GM23338 (cell line): ENCODE measurements at regions not wholly inside any gene's neighbourhood (a gene's known extent, or its start where the extent isn't known, plus 50 kb on each side); places are given as distances from the start of the nearest gene placed in this dataset.

Source experiments
- ATAC-seq: fragments of 200-7000 bp; cut with Tn5 transposase; 3 replicates; pipeline ENCODE4 v1.9.1; 2020
- DNase-seq: peaks from one replicate; pipeline ENCODE4 v3.0.0-alpha.2; 2015; ENCODE audit warnings: low spot score
- H2AFZ ChIP-seq: fragments of 200-600 bp; sonication (generic); 2 replicates; pipeline ENCODE4 v1.8.0; 2016; ENCODE audit warnings: antibody characterized with exemption, mild to moderate bottlenecking, moderate library complexity
- H3F3A ChIP-seq: fragments of 200-600 bp; sonication (generic); replicated peaks from 2 replicates; pipeline ENCODE4 v1.8.0; 2017; ENCODE audit warnings: antibody characterized with exemption, mixed run types, low read depth
- H3K27ac ChIP-seq: fragments of 200-600 bp; sonication (generic); 2 replicates; pipeline ENCODE4 v1.6.1; 2016; ENCODE audit warnings: low read depth
- H3K27me3 ChIP-seq: fragments of 200-600 bp; sonication (generic); 2 replicates; pipeline ENCODE4 v1.8.0; 2016; ENCODE audit warnings: mild to moderate bottlenecking, mixed run types, moderate library complexity; ENCODE audit not compliant: insufficient read depth
- H3K36me3 ChIP-seq: fragments of 200-600 bp; sonication (generic); 2 replicates; pipeline ENCODE4 v1.8.0; 2016; ENCODE audit warnings: mild to moderate bottlenecking; ENCODE audit not compliant: insufficient read depth
- H3K4me1 ChIP-seq: fragments of 200-600 bp; sonication (generic); 2 replicates; pipeline ENCODE4 v1.8.0; 2016; ENCODE audit warnings: mild to moderate bottlenecking, moderate library complexity; ENCODE audit not compliant: insufficient read depth
- H3K4me2 ChIP-seq: fragments of 200-600 bp; sonication (generic); 2 replicates; pipeline ENCODE4 v1.7.1; 2017; ENCODE audit warnings: mixed run types
- H3K4me3 ChIP-seq: fragments of 200-600 bp; sonication (generic); 2 replicates; pipeline ENCODE4 v1.6.1; 2016; ENCODE audit warnings: mixed run types
- H3K79me2 ChIP-seq: fragments of 200-600 bp; sonication (generic); replicated peaks from 2 replicates; pipeline ENCODE4 v1.8.0; 2017; ENCODE audit warnings: mild to moderate bottlenecking; ENCODE audit not compliant: insufficient read depth
- H3K9me2 ChIP-seq: fragments of 200-600 bp; sonication (generic); 2 replicates; pipeline ENCODE4 v1.8.0; 2017; ENCODE audit not compliant: insufficient read depth
- H4K20me1 ChIP-seq: fragments of 200-600 bp; sonication (generic); replicated peaks from 2 replicates; pipeline ENCODE4 v1.8.0; 2017; ENCODE audit warnings: mild to moderate bottlenecking; ENCODE audit not compliant: insufficient read depth
- H3K27ac Mint-ChIP-seq: 2 replicates; pipeline ENCODE4 v1.8.0; 2020; ENCODE audit warnings: inconsistent platforms, mild to moderate bottlenecking, moderate library complexity, mixed read lengths
- H3K27me3 Mint-ChIP-seq: 3 replicates; pipeline ENCODE4 v1.8.0; 2022; ENCODE audit warnings: low read depth, mild to moderate bottlenecking, moderate library complexity, mixed read lengths, inconsistent platforms; ENCODE audit not compliant: insufficient read depth, poor library complexity
- H3K36me3 Mint-ChIP-seq: 3 replicates; pipeline ENCODE4 v1.8.0; 2021; ENCODE audit warnings: low read depth, mild to moderate bottlenecking, inconsistent platforms, moderate library complexity, mixed read lengths
- H3K4me1 Mint-ChIP-seq: 3 replicates; pipeline ENCODE4 v1.8.0; 2020; ENCODE audit warnings: mild to moderate bottlenecking, inconsistent platforms, mixed read lengths
- H3K4me3 Mint-ChIP-seq: 3 replicates; pipeline ENCODE4 v1.8.0; 2021; ENCODE audit warnings: moderate library complexity, mild to moderate bottlenecking, inconsistent platforms, mixed read lengths
- H3K9me3 Mint-ChIP-seq: 3 replicates; pipeline ENCODE4 v1.8.0; 2020; ENCODE audit warnings: moderate library complexity, mild to moderate bottlenecking, inconsistent platforms, mixed read lengths
- CREB1 ChIP-seq: fragments of 250-450 bp; sonication (Bioruptor Pico); IDR thresholded peaks from 2 replicates; pipeline ENCODE4 v1.5.0; 2020; ENCODE audit warnings: low read depth, mild to moderate bottlenecking, moderate library complexity
- EZH2 ChIP-seq: fragments of 200-600 bp; sonication (generic); IDR thresholded peaks from one replicate; pipeline ENCODE4 v1.8.0; 2017; ENCODE audit warnings: antibody characterized with exemption, mild to moderate bottlenecking, low read depth; ENCODE audit not compliant: unreplicated experiment
- EZH2phosphoT487 ChIP-seq: fragments of 200-600 bp; sonication (generic); IDR thresholded peaks from one replicate; pipeline ENCODE4 v1.8.1; 2018; ENCODE audit warnings: antibody characterized with exemption; ENCODE audit not compliant: unreplicated experiment
- JUNB ChIP-seq: IDR thresholded peaks from one replicate; pipeline ENCODE4 v1.6.1; 2016; ENCODE audit warnings: antibody characterized with exemption; ENCODE audit not compliant: unreplicated experiment
- NANOG ChIP-seq: IDR thresholded peaks from 2 replicates; pipeline ENCODE4 v1.6.1; 2016; ENCODE audit warnings: antibody characterized with exemption, borderline replicate concordance
- POLR2AphosphoS5 ChIP-seq: IDR thresholded peaks from 2 replicates; pipeline ENCODE4 v1.6.1; 2016; ENCODE audit warnings: antibody characterized with exemption, low read depth
- STAT1 ChIP-seq: IDR thresholded peaks from one replicate; pipeline ENCODE4 v1.6.1; 2016; ENCODE audit warnings: antibody characterized with exemption; ENCODE audit not compliant: unreplicated experiment
- ZNF114 ChIP-seq: fragments of 250-450 bp; sonication (Bioruptor Pico); IDR thresholded peaks from 2 replicates; pipeline ENCODE4 v1.5.0; 2020; ENCODE audit warnings: mild to moderate bottlenecking, moderate library complexity
- ZNF331 ChIP-seq: fragments of 250-450 bp; sonication (Bioruptor Pico); IDR thresholded peaks from 2 replicates; pipeline ENCODE4 v1.5.0; 2020; ENCODE audit warnings: low read depth, mild to moderate bottlenecking, moderate library complexity
- TF ChIP-seq, protein P1 (sequence below), 2 experiments: fragments of 200-600 bp in 1 of 2; sonication (generic) in 1 of 2; conservative IDR thresholded peaks; 2 replicates each; pipeline versions ENCODE4 v1.5.1 to v1.6.1; 2016 to 2017; ENCODE audit warnings: antibody characterized with exemption in 2 of 2, low read depth in 2 of 2, mild to moderate bottlenecking in 2 of 2, moderate library complexity in 1 of 2
- TF ChIP-seq, protein P2 (sequence below): fragments of 250-450 bp; sonication (Bioruptor Pico); IDR thresholded peaks from 2 replicates; pipeline ENCODE4 v1.5.0; 2020; ENCODE audit warnings: mild to moderate bottlenecking, moderate library complexity
- TF ChIP-seq, protein P3 (sequence below): IDR thresholded peaks from one replicate; pipeline ENCODE4 v1.6.1; 2018; ENCODE audit warnings: antibody characterized with exemption; ENCODE audit not compliant: unreplicated experiment
- TF ChIP-seq, protein P4 (sequence below): IDR thresholded peaks from 2 replicates; pipeline ENCODE4 v1.6.1; 2016; ENCODE audit warnings: antibody characterized with exemption

DNA sequence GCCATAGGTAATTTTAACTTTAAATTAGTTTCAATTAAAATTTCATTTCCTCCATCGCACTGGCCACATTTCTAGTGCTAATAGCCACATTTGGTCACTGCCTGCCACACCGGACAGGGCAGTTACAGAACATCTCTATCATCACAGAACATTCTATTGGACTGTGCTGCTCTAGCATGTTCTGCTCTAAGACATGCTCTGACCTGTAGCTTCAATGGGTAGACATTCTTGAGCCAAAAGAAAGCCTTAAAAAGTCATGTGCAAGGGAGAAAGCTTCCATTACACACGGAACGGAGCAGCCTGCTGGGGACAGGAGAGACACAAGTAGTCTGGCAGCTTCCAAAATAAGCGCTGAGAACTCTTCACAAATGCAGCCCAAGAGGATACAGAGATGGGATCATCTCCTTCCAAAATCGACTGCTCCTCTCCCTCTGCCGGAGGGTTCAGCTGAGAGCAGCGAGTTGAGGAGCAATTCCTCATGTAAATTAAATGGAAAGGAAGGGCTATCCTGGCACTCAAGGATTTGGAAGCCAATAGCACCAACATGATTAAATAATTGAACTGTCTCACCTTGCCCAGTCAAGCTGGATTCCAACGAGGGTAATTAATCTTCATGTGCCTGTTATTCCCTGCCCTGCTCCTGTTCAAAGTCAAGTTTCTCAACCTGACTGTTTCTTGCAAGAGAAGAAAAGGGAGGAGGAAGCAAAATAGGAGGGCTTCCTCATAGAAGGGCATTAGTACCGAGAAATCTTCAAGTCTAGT is 336.4 kb upstream of the NOCT start:
- Histone ChIP-seq H3K27me3 (no peaks in the 10 kb centered on the region), H2AFZ (peak overlapping the region; percentile 78; the same call in 1 of the 2 replicates), H3K27ac (no peak overlapping the region), H4K20me1 (no peaks in the 10 kb centered on the region), H3K79me2 (no peaks in the 10 kb centered on the region), H3K4me1 (peaks cover 26% of the 10 kb centered on the region), H3K36me3 (0 out of 2 replicates have a peak, but pooled peaks cover under 1% of the 10 kb centered on the region), H3F3A (no peaks in the 10 kb centered on the region), H3K4me3 (no peak overlapping the region), H3K9me2 (0 out of 2 replicates have a peak, but pooled peaks cover 7% of the 10 kb centered on the region), H3K4me2 (peak overlapping the region; percentile 22; the same call in 1 of the 2 replicates)
- ATAC-seq, result no peak
- no peaks in the 10 kb centered on the region for H3K27me3 Mint-ChIP-seq
- H3K36me3 Mint-ChIP-seq, result no peaks in the 10 kb centered on the region
- no peak for DNase-seq
- no peak overlapping the region for H3K4me3 Mint-ChIP-seq
- no peaks in the 10 kb centered on the region for H3K9me3 Mint-ChIP-seq
- TF ChIP-seq, protein P1, sequence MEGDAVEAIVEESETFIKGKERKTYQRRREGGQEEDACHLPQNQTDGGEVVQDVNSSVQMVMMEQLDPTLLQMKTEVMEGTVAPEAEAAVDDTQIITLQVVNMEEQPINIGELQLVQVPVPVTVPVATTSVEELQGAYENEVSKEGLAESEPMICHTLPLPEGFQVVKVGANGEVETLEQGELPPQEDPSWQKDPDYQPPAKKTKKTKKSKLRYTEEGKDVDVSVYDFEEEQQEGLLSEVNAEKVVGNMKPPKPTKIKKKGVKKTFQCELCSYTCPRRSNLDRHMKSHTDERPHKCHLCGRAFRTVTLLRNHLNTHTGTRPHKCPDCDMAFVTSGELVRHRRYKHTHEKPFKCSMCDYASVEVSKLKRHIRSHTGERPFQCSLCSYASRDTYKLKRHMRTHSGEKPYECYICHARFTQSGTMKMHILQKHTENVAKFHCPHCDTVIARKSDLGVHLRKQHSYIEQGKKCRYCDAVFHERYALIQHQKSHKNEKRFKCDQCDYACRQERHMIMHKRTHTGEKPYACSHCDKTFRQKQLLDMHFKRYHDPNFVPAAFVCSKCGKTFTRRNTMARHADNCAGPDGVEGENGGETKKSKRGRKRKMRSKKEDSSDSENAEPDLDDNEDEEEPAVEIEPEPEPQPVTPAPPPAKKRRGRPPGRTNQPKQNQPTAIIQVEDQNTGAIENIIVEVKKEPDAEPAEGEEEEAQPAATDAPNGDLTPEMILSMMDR (conservative IDR thresholded peaks at IDR 0.05; ENCODE audit: low read depth in 2 of 2), result no peak
- TF ChIP-seq, protein P2, sequence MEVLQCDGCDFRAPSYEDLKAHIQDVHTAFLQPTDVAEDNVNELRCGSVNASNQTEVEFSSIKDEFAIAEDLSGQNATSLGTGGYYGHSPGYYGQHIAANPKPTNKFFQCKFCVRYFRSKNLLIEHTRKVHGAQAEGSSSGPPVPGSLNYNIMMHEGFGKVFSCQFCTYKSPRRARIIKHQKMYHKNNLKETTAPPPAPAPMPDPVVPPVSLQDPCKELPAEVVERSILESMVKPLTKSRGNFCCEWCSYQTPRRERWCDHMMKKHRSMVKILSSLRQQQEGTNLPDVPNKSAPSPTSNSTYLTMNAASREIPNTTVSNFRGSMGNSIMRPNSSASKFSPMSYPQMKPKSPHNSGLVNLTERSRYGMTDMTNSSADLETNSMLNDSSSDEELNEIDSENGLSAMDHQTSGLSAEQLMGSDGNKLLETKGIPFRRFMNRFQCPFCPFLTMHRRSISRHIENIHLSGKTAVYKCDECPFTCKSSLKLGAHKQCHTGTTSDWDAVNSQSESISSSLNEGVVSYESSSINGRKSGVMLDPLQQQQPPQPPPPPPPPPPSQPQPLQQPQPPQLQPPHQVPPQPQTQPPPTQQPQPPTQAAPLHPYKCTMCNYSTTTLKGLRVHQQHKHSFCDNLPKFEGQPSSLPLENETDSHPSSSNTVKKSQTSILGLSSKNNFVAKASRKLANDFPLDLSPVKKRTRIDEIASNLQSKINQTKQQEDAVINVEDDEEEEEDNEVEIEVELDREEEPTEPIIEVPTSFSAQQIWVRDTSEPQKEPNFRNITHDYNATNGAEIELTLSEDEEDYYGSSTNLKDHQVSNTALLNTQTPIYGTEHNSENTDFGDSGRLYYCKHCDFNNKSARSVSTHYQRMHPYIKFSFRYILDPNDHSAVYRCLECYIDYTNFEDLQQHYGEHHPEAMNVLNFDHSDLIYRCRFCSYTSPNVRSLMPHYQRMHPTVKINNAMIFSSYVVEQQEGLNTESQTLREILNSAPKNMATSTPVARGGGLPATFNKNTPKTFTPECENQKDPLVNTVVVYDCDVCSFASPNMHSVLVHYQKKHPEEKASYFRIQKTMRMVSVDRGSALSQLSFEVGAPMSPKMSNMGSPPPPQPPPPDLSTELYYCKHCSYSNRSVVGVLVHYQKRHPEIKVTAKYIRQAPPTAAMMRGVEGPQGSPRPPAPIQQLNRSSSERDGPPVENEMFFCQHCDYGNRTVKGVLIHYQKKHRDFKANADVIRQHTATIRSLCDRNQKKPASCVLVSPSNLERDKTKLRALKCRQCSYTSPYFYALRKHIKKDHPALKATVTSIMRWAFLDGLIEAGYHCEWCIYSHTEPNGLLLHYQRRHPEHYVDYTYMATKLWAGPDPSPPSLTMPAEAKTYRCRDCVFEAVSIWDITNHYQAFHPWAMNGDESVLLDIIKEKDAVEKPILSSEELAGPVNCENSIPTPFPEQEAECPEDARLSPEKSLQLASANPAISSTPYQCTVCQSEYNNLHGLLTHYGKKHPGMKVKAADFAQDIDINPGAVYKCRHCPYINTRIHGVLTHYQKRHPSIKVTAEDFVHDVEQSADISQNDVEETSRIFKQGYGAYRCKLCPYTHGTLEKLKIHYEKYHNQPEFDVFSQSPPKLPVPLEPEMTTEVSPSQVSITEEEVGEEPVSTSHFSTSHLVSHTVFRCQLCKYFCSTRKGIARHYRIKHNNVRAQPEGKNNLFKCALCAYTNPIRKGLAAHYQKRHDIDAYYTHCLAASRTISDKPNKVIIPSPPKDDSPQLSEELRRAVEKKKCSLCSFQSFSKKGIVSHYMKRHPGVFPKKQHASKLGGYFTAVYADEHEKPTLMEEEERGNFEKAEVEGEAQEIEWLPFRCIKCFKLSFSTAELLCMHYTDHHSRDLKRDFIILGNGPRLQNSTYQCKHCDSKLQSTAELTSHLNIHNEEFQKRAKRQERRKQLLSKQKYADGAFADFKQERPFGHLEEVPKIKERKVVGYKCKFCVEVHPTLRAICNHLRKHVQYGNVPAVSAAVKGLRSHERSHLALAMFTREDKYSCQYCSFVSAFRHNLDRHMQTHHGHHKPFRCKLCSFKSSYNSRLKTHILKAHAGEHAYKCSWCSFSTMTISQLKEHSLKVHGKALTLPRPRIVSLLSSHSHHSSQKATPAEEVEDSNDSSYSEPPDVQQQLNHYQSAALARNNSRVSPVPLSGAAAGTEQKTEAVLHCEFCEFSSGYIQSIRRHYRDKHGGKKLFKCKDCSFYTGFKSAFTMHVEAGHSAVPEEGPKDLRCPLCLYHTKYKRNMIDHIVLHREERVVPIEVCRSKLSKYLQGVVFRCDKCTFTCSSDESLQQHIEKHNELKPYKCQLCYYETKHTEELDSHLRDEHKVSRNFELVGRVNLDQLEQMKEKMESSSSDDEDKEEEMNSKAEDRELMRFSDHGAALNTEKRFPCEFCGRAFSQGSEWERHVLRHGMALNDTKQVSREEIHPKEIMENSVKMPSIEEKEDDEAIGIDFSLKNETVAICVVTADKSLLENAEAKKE, result no peak
- TF ChIP-seq EZH2, result no peak
- TF ChIP-seq JUNB, result no peak
- no peak for TF ChIP-seq POLR2AphosphoS5
- TF ChIP-seq NANOG, result no peak
- TF ChIP-seq, protein P3, sequence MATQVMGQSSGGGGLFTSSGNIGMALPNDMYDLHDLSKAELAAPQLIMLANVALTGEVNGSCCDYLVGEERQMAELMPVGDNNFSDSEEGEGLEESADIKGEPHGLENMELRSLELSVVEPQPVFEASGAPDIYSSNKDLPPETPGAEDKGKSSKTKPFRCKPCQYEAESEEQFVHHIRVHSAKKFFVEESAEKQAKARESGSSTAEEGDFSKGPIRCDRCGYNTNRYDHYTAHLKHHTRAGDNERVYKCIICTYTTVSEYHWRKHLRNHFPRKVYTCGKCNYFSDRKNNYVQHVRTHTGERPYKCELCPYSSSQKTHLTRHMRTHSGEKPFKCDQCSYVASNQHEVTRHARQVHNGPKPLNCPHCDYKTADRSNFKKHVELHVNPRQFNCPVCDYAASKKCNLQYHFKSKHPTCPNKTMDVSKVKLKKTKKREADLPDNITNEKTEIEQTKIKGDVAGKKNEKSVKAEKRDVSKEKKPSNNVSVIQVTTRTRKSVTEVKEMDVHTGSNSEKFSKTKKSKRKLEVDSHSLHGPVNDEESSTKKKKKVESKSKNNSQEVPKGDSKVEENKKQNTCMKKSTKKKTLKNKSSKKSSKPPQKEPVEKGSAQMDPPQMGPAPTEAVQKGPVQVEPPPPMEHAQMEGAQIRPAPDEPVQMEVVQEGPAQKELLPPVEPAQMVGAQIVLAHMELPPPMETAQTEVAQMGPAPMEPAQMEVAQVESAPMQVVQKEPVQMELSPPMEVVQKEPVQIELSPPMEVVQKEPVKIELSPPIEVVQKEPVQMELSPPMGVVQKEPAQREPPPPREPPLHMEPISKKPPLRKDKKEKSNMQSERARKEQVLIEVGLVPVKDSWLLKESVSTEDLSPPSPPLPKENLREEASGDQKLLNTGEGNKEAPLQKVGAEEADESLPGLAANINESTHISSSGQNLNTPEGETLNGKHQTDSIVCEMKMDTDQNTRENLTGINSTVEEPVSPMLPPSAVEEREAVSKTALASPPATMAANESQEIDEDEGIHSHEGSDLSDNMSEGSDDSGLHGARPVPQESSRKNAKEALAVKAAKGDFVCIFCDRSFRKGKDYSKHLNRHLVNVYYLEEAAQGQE, result no peak
- TF ChIP-seq ZNF114 (CRISPR knock-in tag), result no peak
- no peak for TF ChIP-seq ZNF331 (CRISPR knock-in tag)
- no peak for TF ChIP-seq CREB1
- no peak for TF ChIP-seq EZH2phosphoT487
- TF ChIP-seq STAT1, result no peak
- TF ChIP-seq, protein P4, sequence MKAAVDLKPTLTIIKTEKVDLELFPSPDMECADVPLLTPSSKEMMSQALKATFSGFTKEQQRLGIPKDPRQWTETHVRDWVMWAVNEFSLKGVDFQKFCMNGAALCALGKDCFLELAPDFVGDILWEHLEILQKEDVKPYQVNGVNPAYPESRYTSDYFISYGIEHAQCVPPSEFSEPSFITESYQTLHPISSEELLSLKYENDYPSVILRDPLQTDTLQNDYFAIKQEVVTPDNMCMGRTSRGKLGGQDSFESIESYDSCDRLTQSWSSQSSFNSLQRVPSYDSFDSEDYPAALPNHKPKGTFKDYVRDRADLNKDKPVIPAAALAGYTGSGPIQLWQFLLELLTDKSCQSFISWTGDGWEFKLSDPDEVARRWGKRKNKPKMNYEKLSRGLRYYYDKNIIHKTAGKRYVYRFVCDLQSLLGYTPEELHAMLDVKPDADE, result no peak
- H3K27ac Mint-ChIP-seq, result no peak overlapping the region
- H3K4me1 Mint-ChIP-seq, result peaks cover 26% of the 10 kb centered on the region
